DMS53 (cell line): ENCODE measurements at regions not wholly inside any gene's neighbourhood (a gene's known extent, or its start where the extent isn't known, plus 50 kb on each side); places are given as distances from the start of the nearest gene placed in this dataset.
A peak's percentile ranks its signal among the peaks of the same experiment; 100 is the strongest.
"Not testable (repeated sequence)": the region's sequence is repeated elsewhere in the genome, so short reads cannot be mapped to it uniquely, and the experiment has no call there.

Experiments
- DNase-seq: peaks from one replicate; lab custom pipeline; 2025; lab: John Stamatoyannopoulos, UW

DNA sequence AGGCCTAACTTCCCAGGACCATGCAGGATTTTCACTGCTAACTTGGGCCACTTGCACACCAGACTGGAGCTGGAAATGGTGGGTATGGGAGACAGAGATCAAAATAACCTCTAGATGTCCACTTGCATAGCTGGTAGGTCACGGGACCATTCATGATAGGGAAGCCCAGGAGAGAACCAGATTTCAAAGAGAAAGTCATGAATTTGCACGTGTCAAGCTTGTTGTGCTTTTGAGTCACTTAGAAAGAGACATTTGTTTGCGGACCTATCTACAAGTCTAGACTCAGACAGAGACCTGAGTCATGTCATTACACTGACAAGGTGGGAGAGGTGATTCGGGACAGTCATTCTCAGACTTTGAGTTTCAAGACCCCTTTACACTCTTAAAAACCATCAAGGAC, 704.1 kb downstream of the DTWD2 start:
- DNase-seq: not testable (repeated sequence)

DNA sequence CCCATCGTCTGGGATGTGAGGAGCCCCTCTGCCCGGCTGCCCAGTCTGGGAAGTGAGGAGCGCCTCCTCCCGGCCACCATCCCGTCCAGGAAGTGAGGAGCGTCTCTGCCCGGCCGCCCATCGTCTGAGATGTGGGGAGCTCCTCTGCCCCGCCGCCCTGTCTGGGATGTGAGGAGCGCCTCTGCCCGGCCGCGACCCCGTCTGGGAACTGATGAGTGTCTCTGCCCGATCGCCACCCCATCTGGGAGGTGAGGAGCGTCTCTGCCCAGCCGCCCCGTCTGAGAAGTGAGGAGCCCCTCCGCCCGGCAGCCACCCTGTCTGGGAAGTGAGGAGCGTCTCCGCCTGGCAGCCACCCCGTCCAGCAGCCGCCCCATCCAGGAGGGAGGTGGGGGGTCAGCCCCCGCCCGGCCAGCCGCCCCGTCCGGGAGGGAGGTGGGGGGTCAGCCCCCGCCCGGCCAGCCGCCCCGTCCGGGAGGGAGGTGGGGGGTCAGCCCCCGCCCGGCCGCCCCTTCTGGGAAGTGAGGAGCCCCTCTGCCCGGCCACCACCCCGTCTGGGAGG, 705.8 kb downstream of the DTWD2 start:
- DNase-seq: not testable (repeated sequence)

DNA sequence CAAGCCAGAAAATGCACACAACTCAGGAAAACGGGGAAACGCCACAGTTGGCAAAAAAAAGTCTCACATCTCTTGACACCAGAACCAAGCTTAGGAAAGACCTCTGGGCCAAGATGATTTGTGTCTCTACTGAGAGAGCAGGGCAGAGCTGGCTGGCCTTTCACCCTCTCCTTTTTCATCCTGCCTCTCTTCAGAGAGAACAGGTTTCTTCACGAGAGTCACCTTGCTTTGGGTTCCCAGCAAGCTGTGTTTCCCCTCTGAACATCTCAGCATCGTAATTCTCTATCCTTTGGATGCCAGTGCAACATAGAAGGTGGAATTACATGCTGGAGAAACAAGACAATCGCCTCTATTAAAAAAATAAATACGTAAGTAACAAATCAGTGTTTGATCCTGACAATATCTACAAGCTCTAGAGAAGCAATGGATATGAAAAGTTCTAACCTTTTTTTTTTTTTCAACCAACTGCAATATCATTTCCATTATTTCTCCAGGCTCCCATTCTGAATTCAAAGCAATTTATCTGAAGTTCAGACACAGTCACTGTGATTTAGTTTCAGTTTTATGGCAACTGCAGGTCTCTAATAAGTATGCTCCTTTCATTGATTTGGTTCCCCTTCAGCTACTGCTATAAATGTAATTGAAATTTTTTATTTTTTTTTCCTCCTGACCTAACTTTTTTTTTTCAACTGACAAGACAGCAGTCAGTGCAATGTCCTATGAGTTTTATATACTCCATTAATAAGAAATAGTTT, 708.6 kb downstream of the DTWD2 start:
- DNase-seq: no peak

DNA sequence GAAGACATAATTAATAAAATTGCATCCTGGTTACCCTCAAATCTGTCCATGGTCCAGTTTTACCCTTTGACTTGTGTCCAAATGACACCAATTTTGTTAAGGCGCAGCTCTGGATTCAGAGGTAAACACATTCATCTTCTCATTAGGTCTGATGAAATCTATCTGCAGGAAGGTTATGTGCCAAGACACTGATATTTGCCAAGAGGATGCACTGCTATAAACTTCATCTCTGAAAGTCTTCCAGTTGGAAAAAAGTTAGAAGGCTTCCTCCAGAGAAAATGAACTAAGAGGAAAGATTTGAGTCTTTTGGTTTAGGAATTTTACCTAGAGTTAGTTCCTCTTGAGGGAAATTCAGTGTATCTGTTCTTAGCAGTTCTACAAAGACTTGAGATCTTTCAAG, 717.8 kb downstream of the DTWD2 start:
- DNase-seq: no peak

DNA sequence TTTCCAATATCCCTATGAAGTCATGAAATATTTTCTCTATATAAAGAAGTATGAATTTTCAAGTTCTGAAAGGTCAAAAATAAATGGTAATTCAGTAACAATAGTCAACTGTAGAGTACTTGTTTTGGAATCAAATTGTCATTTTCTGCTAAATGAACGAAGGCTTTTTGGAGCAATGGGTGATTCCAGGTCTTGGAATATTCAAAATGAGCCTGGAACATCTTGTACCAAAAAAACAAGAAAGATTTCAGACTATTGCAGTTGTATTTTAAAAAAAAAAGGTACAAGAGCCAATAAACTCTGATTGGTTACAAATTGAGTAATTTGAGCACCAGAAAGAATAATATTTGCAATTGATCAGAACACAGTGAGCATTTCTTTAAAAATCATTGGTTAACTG, 730.1 kb downstream of the DTWD2 start:
- no peak for DNase-seq

DNA sequence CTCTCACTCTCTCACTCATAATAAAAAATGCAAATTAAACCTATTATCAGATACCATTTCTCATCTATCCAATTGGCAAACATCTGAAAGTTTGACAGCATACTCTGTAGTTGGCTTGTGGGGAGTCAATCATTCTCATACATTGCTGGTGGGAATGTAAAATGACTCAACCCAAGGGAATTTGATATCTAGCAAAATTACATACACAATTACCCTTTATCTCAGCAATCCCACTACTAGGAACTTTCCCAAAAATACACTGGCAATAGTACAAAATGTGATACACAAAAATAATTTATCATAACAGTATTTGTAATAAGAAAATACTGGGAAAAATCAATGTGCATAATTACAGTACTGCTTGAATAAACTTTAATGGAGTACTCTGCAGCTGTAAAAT, 731.3 kb downstream of the DTWD2 start:
- no peak for DNase-seq

DNA sequence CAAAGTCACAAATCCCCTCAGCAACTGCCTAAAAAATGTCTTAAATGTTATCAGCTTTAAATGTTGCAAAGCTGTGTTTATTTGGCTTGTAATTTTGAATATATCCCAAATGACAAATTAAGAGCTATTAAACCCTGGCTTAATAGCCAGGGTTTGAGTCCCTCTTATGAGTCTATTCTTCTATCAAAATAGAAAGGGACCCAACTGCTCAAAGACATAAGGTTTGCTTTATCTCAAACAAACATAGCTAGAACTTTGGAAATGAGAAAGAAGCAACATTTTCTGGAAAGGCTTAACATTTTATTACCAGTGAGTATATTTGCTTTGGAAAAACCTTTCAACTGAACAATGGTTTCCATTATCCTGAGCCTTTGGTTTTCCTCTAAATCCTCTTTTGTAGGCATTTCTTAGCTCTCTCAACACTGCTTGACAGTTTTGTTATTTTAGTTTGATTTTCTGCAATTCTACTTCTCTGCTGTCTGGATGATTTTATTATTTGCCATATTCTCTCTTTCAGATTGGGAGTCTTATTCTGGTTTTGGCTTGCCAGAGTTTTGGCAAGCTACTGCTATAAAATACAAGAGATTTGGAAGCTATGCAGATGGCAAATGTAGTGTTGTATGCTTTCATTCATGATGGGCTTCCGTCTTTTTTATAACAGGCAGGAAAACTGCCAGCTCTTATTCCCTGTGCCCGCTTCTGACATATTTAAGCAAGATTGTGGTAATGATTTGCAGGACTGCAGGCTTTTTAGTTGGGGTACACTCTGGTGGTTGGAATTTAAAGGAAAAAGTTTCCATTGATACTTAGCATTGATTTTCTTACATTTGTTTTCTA, 734.9 kb downstream of the DTWD2 start:
- no peak for DNase-seq

DNA sequence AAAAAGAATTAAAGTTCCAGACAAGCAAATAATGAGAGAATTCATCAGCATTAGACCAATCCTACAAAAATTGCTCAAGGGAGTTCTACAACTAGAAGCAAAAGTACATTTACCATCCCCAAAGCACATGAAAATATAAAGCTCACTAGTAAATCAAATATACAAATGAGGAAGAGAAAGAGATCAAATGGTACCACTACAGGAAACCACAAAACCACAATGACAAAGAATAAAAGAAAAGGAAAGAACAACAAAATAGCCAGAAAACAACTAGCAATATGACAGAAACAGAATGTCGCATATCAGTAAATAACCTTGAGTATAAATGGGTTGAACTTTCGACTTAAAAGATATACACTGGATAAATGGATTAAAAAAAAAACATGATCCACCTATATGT, 739.0 kb downstream of the DTWD2 start:
- no peak for DNase-seq

DNA sequence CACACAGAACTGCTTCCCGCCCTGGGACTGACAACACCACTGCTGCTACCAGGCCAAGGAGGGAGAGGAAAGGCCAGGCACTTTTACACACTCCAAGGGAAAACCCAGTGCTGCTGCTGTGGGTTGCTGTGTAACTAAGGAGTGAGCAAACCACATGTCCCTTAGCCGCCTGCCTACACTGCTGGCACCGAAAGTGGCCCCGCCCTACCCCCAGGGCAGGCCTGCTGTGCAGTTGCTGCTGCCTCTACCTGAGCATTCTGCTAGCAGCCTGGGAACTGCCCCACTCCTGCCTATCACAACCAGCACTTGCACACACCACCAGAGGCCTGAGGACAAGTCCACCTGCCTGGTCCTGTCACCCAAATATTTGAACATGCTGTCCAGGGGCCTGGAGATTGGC, 740.9 kb downstream of the DTWD2 start:
- DNase-seq: no peak

DNA sequence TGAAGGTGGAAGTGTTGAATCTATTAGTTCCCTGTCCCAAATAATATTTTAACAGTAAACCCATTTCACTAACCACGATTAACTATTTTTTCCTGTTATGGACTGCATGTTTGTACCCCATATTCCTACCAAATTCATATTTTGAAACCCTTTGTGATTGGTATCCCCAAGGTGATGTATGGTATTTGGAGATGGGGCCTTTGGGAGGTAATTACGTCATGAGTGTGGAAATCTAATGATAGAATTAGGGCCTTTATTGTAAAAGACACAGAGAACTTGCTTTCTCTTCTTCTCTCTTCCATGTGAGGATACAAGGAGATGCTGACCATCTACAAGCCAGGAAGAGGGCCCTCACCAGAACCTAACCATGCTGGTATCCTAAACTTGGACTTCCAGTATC, 744.7 kb downstream of the DTWD2 start:
- DNase-seq: no peak

DNA sequence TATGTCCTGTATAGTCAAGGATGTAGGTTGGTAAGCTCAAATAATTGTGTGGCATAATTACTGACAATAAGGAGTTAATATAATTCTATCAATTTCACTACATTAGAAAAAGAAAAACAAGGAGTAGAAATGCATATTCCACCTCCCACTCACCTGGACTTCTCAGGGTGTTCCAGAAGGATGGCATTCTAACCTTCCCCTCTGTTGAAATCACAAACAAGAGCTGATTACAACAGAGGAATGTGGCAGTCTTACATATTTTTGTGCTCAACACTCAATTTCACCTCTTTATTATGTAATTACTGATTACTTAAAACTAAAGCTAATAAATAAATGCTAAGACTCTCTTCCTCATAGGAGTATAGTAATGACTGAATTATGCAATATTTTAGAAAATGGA, 745.3 kb downstream of the DTWD2 start:
- DNase-seq: no peak

DNA sequence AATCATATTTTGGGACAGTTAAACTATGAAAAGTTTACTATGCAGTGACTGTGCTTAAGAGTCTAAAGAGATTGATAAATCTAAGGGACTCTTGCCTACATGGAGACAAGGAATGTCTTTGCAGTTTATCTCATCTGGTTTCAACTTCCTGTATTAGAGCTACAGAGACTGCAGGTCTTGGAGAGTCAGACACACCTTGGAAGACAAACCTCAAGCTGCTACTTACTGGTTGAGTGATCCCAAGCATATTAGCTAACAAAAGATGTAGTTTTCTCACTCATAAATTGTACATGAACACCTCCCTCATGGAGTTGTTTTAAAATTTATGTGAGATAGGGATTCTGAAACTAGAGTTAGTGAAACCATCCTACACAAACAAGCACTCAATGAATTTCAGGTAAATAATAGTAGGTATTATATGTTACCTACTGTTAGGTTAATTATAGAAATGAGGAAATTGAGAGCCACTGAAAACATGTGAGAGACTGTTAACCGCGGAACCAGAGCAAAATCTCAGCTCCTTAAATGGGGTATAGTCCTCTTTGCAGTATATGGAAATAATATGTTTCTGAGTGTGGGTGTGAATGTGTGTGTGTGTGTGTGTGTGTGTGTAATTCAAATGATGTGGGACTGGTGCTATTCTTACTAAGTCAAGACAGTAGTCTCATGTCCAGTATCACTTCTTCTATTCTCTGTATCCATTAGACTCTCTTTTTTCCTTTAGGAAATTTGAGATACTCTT, 752.1 kb downstream of the DTWD2 start:
- DNase-seq: no peak

DNA sequence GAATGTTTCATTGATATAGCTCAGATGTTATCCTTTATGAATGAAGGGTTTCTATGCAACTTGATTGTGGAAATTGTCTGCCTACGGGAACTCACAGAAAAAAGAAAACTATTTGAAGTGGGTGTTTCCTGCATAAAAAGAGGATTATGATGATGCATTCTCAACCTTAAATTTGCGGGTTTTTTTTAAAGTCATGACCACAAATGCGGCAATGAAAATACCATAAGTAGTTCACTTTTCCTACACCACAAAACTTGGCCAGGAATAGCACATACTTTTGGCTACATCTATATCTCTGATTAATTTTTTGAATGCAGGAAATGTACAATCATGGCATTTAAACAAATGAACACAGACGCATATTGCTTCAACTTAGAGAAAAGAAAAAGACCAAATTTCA, 754.7 kb downstream of the DTWD2 start:
- DNase-seq: no peak

DNA sequence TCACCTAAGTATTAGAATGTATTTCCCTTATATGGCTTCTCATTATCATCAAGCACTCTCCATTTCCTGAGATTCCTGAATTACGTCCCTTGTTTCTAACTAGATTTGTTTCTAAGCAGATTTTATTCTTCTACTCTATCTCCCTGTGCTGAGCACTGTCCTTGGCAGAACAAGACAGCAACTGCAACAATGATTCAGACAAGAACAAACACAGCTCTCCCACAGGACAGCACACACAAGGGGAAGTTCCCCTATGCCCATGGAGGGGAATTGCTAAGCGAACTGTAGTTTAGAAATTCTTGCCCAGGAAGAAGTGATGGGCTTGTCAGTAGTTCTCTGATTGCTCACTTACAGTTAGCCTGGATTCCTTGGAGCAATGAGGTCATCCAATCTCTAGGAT, 759.9 kb downstream of the DTWD2 start:
- DNase-seq: peak; percentile 6

DNA sequence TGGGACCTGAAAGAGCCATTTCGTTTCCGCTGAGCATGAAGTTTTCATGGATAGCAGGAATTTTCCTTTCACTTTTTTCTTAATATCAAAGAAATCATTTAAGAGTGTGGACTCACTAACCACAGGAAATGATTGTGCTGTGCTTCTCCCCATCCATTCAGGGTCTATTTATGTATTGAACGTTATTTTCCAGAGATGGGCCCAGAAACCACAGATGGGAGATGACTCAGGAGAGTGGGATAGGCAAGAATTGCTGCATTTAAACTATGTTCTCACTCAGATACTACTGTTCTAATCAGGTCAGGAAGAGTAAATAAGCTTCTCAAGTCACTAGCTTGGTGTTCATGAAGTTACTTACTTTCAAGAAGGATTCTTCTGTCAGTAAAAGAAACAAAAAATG, 763.8 kb downstream of the DTWD2 start:
- no peak for DNase-seq

DNA sequence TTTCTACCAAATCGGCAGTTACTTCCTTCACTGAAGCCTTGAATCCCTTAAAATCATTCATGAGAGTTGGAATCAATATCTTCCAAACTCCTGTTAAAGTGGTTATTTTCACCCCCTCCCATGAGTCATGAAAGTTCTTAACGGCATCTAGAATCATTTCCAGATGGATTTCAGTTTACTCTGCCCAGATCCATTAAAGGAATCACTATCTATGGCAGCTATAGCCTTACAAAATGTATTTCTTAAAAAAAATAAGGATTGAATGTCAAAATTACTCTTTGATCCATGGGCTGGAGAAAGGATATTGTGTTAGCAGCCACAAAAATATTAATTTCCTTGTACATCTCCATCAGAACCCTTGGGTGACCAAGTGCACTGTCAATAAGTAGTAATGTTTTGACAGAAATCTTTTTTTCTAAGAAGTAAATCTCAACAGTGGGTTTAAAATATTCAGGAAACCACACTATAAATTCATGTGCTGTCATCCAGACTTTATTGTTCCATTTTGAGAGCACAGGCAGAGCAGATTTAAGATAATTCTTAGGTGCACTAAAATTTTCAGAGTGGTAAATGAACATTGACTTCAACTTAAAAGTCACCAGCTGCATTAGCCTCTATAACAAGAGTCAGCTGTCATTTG, 767.7 kb downstream of the DTWD2 start:
- DNase-seq: no peak

DNA sequence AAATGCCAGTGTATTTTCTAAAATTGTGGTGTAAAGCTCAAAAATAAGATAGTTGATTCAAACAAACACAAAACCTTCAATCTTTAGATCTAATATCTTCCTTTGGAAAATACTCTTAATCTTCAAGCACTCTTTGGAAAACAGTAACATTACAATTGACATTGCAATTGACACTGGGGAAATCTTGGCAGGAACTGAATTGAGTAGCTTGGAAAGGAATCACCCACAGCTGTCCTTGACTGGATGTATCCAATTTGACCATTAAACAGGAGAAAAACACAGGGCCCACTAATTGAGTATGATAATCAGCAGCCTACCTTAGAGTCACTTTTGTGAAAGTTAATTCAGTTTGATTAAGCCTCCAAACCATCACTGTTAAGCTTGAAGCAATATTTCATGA, 776.7 kb downstream of the DTWD2 start:
- no peak for DNase-seq

DNA sequence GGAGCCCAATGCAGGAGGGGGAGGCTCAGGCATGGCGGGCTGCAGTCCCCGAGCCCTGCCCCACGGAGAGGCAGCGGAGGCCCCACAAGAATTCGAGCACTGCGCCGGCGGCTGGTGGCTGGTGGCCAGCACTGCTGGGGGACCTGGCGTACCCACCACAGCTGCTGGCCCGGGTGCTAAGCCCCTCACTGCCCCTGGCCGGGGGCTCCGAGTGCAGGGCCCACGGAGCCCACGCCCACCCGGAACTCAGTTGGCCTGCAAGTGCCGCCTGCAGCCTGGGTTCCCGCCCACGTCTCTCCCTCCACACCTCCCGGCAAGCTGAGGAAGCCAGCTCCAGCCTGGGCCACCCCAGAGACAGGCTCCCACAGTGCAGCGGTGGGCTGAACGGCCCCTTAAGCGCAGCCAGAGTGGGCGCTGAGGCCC, 780.3 kb downstream of the DTWD2 start:
- peak; percentile 30 for DNase-seq

DNA sequence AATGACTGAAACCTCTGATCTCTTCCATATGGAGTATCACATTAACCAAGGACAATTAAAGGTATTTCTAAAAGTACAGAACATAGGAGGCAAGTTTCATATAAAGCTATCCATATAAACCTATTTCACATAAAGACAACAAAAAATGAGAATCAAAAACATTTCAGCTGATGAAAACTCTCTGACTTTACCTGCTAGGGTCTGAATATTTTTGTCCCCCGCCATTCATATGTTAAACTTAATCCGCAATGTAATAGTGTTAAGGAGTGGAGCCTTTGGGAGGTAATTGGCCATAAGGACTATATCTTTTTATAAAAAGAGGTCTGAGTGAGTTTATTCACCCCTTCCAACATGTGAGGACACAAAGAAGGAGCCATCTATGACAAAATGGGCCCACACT, 788.5 kb downstream of the DTWD2 start:
- no peak for DNase-seq

DNA sequence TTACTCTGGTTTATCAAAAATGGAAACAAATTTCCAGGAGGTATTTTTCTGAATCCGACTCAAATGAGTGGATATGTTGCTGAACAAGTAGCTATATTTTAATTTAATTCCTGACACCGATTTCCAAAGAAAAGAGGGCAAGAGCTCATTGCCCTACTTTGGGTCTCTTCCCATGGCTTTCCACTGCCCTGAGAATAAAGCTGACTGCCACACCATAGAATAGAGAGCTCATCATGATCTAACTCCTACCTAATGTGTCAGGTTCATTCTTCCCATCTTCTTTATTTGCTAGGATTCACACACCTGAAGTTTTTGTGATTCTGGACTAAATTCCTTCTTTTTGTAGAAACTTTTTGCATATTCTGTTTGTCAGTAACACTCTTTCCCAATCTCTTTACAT, 792.1 kb downstream of the DTWD2 start:
- no peak for DNase-seq

DNA sequence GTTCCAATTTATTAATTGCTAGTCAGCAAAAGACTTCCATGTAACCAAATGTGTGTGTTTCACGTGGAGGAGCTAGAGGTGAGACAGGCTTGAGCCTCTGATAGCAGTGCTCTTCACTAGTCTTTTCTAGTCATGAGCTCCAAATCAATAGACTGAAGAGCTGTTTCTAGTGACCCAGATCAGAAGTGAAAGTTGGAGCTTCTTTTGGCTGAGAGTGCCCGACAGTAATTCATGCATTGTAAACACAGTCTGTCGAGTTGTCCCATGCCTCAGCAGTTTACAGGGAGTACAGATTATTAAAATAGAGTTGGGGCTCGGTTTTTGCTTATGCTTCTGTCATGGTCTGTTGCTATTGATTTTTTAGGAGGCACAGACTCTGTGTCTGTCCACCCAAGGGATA, 793.1 kb downstream of the DTWD2 start:
- peak; percentile 4 for DNase-seq
